GM21786 (cell line): ENCODE measurements at regions not wholly inside any gene's neighbourhood (a gene's known extent, or its start where the extent isn't known, plus 50 kb on each side); places are given as distances from the start of the nearest gene placed in this dataset.
A peak's percentile ranks its signal among the peaks of the same experiment; 100 is the strongest.
"Not testable (repeated sequence)": the region's sequence is repeated elsewhere in the genome, so short reads cannot be mapped to it uniquely, and the experiment has no call there.

ENCODE experiments used
- ATAC-seq: cut with Tn5 transposase; IDR thresholded peaks from one replicate; pipeline ENCODE4 v1.9.1; 2021; ENCODE audit not compliant: unreplicated experiment

DNA sequence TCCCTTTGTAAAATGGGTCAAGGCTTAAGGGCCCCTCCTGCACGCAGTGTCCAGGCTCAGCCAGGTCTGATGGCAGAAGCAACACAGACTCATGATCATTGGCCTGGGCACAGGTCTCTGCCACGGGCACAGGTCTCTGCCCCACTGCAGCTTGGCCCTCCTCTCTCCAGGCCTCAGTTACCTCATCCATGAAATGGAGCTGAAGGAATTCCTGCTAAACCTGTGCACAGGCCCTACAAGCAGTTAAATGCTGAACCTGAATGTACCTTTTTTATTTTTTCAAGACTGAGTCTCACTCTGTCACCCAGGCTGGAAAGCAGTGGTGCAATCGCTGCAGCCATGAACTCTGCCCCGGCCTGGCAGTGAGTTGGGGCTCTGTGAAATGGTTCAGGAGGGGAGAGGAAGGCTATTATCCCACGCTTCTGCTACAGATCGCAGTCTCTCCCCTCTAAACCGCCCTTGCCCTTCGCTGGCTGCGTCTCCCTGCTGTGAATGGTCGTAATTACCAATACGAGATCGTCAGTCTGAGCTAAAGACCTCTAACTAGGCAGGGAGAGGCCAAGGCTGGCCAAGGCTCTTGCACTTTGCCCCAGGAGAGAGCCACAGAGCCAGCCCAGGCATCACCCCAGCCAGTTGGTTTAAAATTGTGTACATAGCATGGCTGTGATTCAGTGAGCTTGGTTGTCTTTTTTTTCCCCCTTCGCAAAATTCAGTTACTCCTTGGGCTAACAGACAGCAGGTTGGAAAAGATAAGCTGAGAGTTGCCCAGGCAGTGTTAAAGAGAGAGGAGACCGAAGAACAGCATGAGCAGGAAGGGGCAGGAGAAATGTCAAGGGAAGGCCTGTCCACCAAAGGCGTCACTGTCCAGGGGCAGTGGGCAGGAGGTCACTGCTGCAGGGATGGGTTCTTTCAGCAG lies 93.0 kb upstream of the KCTD7 start:
- ATAC-seq = no peak

DNA sequence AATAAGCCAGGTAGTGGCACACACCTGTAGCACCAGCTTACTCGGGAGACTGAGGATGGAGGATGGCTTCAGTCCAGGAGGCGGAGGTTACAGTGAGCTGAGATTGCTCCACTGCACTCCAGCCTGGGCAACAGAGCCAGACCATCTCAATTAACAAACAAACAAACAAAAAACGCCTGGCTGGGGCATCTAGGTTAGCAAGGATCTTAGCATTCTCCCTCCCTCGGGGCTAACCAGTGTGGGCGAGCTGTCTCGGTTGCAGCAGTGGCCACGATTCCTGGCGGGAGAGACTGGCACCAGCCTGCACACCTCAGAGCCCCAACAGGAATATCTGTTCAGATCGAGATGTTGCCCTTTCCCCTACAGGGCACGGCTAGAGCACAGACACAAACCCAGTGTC lies 91.3 kb upstream of the KCTD7 start:
- no peak for ATAC-seq

DNA sequence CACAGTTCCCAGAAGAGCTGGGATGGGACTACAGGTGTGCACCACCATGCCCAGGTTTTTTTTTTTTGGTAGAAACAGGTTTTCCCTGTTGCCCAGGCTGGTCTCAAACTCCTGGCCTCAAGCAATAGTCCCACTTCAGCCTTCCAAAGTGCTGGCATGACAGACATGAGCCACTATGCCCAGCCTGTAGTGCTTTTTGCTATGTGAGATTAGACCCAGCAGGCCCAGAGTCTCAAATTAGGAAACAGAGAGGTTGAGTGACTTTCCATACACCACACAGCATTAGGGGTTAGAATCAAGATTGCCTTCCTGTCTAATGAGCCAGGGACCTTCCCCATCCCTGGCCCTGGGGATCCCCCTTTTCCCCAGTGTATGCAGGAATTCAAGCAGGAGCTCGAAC lies 90.8 kb upstream of the KCTD7 start:
- no peak for ATAC-seq

DNA sequence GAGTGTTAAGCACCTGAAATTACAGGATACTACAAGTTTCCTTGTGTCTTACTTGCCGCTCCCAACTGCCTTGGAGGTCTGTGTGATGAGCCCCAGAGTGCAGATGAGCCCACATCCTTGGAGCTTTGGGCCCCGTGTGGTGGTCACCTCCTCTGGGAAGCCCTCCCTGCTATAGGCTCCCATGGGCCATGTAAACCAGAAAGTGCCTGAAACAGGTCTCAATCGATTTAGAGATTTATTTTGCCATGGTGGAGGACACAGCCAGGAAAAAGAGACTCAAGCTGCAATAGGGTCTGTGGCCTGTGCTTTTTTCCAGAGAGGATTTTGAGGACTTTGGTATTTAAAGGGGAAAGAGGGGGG lies 89.4 kb upstream of the KCTD7 start:
- no peak for ATAC-seq

DNA sequence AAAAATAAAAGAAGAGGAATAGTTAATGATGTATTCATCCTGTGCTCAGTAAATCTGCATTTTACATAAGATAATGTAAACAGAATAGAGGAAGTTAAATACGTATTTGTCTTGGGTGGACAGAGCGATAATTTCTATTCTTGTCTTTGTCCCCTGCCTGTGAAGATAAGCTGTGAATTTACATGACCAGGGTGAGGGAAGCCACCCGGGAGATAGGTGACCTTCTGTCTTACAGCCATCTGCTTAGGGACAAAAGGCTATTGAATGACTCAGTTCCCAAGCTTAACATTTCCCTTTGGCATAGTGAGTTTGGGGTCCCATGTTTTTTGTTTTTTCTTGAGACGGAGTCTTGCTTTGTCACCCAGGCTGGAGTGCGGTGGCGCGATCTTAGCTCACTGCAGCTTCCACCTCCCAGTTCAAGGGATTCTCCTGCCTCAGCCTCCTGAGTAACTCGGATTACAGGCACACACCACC lies 88.7 kb upstream of the KCTD7 start:
- ATAC-seq = no peak

DNA sequence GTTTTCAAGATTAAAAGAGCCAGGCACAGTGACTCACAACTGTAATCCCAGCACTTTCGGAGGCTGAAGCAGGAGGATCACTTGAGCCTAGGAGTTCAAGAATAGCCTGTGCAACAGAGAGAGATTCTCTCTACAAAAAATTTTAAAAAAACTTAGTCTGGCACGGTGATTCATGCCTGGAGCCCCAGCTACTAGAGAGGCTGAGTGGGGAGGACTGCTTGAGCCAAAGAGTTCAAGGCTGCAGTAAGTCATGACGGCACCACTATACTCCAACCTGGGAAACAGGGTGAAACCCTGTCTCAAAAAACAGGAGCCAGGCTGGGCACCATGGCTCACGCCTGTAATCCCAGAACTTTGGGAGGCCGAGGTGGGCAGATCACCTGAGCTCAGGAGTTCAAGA lies 86.6 kb upstream of the KCTD7 start:
- ATAC-seq = no peak

DNA sequence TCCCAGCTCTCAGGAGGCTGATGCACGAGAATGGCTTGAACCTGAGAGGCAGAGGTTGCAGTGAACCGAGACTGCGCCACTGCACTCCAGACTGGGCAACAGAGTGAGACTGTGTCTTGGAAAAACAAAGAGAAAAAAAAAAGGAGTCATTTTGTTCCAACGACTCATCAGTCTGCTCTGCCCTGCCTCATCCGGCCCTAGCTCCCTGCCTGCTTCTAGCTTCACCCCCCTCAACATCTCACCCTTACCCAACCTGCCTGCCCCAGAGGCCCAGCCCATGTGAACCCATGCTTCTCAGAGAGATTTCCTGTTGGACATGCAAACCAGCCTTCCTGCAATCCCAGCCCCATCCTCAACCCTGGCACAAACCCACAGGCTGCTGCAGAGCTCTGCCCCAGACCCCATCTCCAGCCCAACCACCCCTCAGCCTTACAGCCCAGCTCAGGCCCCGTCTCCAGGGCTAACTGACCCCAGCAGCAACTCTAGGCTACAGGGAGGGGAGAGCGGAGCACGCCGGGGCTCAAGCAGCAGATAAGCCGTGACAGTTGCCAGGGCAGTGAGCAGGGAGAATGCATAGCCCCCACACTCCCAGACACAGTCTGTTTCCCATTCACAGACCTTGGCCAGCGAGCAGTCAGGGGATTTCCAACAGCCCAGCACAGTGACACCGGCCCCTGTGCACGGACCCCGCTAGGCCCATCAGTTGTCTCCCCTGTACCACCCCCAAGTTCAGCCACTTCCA lies 86.0 kb upstream of the KCTD7 start:
- ATAC-seq = no peak

DNA sequence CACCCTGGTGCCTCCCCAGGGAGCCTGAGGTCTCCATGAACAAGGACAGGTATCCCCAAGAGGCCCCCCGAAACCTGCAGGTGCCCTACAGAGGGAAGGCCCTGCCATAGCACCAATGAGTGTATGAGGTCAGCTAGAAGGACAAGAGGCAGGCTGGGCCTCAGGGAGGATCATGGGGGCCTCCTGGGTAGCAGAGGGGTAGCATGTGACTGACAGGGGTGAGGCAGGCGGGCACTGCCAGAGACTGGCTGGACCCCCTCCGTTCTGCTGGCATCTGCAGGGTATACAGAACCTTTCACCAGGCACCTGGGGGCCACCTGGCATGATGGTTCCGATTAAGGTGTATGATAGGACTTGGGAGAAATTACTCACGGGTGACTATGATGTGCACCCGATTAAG lies 79.2 kb upstream of the KCTD7 start:
- no peak for ATAC-seq

DNA sequence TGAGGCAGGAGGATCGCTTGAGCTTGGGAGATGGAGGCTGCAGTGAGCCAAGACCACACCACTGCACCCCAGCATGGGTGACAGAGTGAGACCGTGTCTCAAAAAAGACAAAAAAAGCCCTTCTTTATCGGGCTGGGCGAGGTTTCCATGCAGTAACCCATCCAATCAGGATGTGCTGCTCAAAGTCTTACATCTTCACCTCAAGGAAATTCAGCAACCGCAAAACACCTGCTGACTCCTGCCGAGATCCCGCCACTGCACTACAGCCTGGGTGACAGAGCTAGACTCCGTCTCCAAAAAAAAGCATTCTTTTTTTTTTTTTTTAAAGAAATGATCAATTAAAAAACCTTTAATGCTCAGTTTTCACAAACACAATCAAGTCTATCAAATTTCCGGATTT lies 75.7 kb upstream of the KCTD7 start:
- no peak for ATAC-seq

DNA sequence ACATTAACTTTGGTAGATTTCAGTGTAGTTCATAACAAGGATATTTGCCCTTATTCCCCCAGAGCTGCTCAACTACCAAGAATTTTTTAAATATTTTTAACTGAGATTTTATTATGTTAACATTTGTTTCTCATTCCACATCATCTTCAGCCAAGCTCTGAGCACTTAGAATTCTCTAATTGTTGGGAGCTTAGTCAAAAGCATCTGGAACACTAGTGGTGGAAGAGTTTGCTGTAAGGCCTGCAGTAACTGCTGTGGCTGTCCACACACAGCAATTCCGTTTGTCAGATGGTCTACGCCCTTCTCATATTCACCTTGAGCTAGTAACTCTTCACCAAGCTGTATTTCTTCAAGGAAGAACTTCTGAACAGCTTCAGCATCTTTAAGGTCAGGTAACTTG lies 75.0 kb upstream of the KCTD7 start:
- ATAC-seq = not testable (repeated sequence)

DNA sequence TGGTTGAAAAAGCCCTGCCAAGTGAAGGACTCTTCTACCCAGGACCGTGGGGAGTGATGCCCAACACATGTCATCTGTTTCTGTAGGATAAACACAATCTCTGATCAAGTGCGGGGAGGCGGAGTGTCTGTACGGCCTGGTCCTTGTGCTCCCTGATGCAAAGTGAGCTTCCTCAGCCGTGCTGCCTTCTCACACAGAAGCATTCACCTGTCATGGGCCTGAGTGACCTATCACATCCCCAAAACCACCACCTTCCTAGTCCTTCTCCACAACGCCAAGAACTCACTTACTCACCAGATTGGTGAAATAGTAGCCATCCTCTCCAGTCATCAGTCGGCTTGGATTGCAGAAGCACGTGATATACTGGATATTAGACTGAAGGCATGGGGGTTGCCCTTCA lies 74.4 kb upstream of the KCTD7 start:
- ATAC-seq = not testable (repeated sequence)

DNA sequence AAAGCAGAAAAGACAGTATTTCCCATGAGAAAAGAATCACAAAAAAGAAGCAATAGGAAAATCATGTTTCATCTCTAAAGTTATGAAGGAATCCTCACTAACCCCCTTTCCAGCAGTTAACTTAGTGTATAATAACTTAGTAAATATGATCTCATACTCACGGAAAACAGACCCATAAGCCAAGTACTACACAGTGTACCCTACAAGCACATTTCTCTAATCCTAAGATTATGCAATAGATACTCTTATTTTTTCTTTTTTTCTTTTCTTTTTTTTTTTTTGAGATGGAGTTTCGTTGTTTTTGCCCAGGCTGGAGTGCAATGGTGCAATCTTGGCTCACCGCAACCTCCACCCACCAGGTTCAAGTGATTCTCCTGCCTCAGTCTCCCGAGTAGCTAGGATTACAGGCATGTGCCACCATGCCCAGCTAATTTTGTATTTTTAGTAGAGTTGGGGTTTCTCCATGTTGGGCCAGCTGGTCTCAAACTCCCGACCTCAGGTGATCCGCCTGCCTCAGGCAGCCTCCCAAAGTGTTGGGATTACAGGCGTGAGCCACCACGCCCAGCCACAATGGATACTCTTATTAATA lies 73.7 kb upstream of the KCTD7 start:
- ATAC-seq = not testable (repeated sequence)

DNA sequence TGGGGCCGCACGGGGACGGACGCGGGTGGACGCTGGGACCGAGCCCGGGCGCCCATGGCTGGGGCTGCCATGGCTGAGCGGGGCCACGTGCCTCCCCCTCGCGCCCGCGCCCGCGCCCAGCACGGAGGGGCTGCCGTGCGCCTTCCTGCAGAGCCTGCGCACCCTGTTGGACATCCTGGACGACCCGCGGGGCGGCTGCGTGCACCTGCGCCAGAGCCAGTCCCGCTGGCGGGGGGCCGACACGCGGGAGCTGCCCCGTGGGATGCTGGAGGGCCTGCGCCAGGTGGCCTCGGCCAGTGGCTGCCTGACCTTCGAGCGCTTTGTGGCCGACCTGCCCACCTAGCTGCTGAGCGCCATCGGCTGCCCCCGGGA lies 72.5 kb upstream of the KCTD7 start:
- no peak for ATAC-seq

DNA sequence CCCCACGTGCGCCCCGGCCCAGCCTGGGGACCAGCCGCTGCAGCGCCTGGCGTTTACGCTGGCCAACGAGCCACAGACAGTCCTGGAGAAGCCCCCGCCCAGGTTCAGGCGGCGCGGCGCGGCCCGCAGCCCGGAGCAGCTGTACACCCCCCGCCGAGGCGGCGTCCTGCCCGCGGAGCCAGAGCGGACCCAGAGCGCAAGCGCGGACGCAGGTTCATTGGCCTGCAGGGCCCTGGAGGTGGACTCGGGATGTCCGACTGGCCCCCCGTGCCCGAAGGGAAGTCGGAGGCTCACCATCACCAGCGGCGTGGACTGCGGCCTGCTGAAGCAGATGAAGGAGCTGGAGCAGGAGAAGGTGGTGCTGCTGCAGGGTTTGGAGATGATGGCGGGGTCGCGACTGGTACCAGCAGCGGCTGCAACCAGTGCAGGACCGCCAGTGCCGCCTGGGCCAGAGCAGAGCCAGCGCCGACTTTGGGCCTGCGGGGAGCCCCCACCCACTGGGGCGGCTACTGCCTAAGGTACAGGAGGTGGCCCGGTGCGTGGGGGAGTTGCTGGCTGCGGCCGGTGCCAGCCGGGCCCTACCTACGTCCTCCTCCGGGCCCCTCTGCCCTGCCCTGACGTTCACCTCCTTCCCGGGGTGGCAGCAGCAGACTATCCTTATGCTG lies 72.0 kb upstream of the KCTD7 start:
- no peak for ATAC-seq

DNA sequence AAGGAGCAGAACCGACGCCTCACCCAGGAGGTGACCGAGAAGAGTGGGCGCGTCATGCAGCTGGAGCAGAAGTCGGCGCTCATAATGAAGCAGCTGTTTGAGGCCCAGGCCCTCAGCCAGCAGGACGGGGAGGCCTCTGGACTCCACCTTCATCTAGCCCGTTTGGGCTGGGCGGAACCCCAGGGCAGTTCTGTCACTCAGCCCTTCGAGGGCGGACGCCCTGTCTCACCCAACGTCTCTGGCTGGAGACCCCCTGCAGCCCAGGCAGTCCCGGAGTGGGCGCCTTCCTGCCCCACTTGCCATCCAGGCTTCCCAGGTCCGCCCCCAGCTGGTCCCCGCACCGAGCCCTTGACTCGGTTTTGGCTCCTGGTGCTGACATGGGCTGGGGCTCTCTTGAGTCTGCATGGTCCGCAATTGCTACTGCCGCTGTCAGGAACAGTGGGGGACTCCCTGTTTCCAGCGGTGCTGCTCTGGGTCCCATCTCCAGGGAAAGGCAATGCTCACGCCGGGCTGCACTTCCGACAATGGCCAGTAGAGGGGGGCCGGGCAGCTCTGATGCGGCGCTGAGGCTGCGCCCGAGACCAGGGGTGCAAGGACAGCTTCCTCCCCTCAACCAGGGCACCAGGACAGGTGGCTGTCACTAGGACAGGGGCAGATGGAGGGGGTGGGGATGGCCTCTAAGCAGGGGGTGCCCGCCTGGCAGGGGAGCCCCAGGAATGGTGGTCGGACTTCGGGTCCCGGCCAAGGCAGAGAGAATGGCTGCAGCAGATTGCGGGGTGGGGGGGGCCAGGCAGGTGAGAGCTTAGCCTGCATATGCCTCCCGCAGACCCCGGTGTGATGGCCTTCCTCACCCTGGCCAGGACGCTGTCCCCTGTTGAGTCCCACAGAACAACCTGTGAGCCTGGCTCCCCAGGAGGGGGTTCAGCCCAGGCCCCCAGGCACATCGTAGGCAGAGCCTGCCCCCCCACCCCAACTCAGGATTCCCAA lies 71.2 kb upstream of the KCTD7 start:
- ATAC-seq = peak; percentile 62

DNA sequence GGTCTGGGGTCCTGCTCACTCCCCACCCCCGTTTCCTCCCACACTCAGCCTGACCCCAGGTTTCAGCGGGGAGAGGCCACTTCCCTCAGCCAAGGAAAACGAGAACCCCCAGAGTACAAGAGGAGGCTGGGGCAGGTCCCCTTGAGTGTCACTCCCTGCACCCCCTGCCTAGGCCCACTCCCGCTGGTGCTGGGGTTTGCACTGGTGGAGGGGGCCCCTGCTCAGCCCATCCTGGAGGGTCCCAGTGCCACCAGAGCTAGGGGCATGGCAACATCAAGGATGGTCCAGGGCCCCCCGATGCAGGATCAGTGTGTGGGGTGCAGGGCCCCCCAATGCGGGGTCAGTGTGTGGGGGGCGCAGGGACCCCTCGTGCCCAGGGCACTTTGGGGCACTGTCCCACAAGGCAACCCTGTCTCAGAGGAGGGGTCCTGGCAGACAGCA lies 70.5 kb upstream of the KCTD7 start:
- no peak for ATAC-seq

DNA sequence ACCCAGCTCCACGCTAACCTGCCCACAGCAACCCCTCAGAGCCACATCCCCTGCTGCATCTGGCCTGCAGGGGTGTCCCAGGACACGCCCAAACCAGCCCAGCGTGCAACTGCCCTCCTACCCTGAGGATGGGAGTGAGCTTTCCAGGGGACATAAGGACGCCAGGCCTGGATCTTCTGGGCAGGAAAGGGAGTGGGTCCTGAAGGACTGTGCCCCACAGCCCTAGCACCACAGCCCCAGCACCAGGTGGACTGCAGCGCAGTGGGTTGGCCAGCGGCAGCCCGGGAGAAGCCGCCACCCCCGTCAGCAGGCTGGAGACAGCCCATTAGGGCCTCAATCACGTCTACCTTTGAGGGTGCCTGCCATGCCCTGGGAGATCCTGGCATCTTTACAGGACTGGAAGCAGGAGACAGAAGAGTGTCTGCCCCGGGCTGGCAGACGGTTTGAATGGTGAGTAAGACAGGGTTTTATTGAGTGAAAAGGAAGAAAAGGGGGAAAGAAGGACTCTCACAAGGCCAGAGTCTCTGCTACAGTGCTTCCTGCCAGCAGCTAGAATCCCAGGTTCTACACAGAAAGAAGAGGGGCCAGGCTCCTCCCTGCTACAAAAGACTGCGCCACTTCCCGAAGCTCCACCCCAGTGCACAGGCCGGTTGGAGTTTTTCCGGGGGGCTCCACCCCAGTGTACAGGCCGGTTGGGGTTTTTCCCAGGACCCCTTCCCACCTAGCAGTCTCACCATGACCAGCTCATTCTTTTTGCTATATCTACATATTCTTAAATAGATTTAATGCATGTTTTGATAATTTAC lies 69.8 kb upstream of the KCTD7 start:
- no peak for ATAC-seq

DNA sequence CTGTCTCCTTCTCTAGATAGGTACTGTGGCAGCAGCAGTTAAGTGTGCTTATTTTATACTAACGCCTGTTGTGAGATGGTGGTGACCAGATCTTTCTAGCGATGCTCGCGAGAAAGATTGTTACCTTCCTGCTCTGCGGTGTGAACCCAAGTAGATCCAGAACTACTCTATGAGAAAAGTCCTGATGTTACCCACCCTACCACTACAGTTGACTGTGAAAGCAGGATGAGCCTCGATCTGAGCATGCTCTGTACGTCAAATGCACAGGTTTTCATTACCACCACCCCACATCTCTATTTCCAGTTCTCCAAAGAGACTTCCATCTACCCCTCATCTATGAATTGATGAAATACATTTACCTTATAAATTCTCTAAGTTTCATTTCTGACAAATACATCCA lies 64.6 kb upstream of the KCTD7 start:
- ATAC-seq = no peak

DNA sequence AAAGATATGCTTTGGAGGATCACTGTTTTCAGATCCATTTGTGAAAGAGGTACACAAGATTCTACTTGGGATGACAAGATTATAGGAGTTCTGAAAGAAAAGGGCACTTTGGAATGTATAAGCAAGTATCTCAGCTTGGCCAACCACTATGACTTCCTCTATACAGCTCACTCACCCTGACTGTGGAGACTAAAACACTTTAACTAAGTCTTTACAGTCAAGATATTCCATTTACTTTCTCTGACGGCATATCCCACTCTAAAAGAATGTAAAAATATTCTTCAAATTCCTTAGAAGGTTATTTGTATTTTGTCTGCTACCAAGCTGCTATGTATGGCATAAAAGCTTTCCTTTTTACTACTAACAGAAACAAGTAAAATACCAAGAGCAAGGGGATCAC lies 58.5 kb upstream of the KCTD7 start:
- ATAC-seq = not testable (repeated sequence)
